ENCODE measurements at regions not wholly inside any gene's neighbourhood (a gene's known extent, or its start where the extent isn't known, plus 50 kb on each side); places are given as distances from the start of the nearest gene placed in this dataset.

DNA sequence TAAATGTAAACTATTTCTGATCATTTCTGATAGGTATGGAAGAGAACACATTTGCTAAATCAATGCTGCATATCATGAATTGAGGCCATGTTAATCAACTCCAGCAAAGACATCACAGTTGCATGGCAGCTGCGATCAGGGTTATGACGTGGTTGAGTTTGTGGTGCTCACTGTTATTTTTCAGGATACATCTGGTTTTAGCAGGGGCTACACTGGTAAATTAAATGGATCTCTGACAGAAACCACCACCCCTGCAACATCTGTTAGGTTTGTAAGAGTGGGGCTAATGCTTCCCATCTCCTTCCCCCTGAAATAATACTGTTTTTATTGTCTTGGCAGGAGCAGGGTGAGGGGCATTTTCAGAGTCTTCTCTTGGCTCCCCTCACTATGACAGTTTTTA is 444.4 kb upstream of the ZNF507 start:
- no peaks in the 10 kb centered on the region for H3K79me2 ChIP-seq (ENCODE audit: control insufficient read depth, insufficient read depth, low read length, unreplicated experiment)
- no peak overlapping the region for H3K4me3 ChIP-seq (ENCODE audit: low read depth, low read length)
- no peak overlapping the region for H2AFZ ChIP-seq (ENCODE audit: low read length, unreplicated experiment)
- no peaks in the 10 kb centered on the region for H3K36me3 ChIP-seq (ENCODE audit: insufficient read depth, low read length)
- no peak overlapping the region for H3K27ac ChIP-seq (ENCODE audit: low read depth, low read length)
- no peaks in the 10 kb centered on the region for H3K27me3 ChIP-seq (ENCODE audit: insufficient read depth, low read length)
- H3K4me1 ChIP-seq (ENCODE audit: control insufficient read depth, insufficient read depth, low read length, unreplicated experiment) = no peaks in the 10 kb centered on the region

DNA sequence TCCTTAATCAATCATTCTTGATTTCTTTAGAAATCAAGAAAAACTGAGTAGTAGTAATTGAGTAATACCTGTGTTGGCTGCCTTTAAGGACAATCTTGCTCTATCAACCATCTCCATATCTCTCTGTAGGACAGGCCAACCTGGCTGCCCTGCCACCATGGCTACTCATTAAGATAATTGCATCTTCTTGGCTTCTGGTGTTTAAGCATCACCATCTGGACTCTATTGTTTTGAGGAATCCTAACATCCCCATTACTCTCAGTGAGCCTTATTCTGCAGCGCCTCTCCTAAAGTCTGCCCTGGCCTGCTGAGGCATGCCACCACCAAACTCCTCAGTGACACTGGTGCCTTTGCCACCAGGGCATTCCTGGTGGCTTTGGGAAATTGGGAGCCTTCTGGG is 442.6 kb upstream of the ZNF507 start:
- H3K4me1 ChIP-seq (ENCODE audit: control insufficient read depth, insufficient read depth, low read length, unreplicated experiment) = no peaks in the 10 kb centered on the region
- no peak overlapping the region for H3K27ac ChIP-seq (ENCODE audit: low read depth, low read length)
- no peak overlapping the region for H2AFZ ChIP-seq (ENCODE audit: low read length, unreplicated experiment)
- H3K27me3 ChIP-seq (ENCODE audit: insufficient read depth, low read length) = no peaks in the 10 kb centered on the region
- H3K36me3 ChIP-seq (ENCODE audit: insufficient read depth, low read length) = no peaks in the 10 kb centered on the region
- no peaks in the 10 kb centered on the region for H3K79me2 ChIP-seq (ENCODE audit: control insufficient read depth, insufficient read depth, low read length, unreplicated experiment)
- H3K4me3 ChIP-seq (ENCODE audit: low read depth, low read length) = no peak overlapping the region

DNA sequence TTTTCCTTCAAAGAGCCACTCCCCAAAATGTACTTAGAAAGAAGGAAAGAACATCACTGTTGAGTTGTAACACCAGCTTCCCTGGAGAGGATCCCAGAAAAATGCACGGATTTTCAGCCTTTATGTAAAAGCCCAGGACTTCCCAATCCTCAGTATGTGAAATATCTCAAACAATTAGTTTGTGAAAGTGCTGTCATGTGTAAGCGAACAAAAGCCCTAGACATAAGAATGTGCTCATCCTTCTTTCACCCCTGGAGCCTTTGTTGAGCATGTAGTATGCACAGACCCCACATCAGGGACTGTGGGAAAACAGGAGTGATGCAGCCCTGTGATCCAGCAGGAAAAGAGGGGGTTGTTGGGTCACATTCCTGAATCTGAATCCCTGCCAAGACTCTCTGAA is 441.4 kb upstream of the ZNF507 start:
- no peaks in the 10 kb centered on the region for H3K27me3 ChIP-seq (ENCODE audit: insufficient read depth, low read length)
- no peak overlapping the region for H3K4me3 ChIP-seq (ENCODE audit: low read depth, low read length)
- no peaks in the 10 kb centered on the region for H3K36me3 ChIP-seq (ENCODE audit: insufficient read depth, low read length)
- H2AFZ ChIP-seq (ENCODE audit: low read length, unreplicated experiment) = no peak overlapping the region
- no peaks in the 10 kb centered on the region for H3K4me1 ChIP-seq (ENCODE audit: control insufficient read depth, insufficient read depth, low read length, unreplicated experiment)
- H3K27ac ChIP-seq (ENCODE audit: low read depth, low read length) = no peak overlapping the region
- no peaks in the 10 kb centered on the region for H3K79me2 ChIP-seq (ENCODE audit: control insufficient read depth, insufficient read depth, low read length, unreplicated experiment)

DNA sequence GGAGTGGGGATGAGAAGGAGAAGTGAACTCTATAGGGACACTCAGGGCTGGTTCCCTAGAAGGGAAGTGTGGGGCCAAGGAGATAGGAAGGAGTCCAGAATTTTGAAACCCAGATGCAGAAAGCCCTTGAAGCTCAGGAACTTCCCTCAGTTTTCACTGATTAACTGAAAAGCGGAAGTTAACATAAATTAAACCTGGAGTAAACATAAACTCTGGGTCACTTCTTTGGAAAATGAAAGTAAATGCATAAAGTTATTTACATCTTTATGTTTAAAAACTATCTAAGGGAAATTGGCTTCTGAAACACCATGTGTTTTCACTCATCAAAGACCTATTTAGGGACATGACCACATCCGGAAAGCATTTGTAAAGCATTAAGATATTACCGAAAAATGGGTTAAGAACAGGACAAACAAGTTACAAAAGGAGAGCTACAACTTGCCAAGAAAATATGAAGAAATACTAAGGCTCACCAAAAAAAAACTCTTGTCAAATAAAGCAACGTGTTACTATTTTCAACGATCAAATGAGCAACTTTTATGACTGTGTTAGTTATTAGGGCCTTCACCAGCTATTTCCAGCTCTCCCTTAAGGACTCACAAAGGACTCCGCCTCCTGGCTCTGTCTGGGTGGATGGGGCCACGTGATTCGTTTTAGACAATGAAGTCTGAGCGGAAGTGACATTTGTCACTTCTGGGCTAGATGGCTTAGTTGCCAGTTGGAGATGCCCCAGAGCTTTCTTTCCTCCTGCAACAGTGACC is 439.1 kb upstream of the ZNF507 start:
- H3K27ac ChIP-seq (ENCODE audit: low read depth, low read length) = no peak overlapping the region
- H2AFZ ChIP-seq (ENCODE audit: low read length, unreplicated experiment) = no peak overlapping the region
- H3K4me3 ChIP-seq (ENCODE audit: low read depth, low read length) = no peak overlapping the region
- H3K36me3 ChIP-seq (ENCODE audit: insufficient read depth, low read length) = no peaks in the 10 kb centered on the region
- no peaks in the 10 kb centered on the region for H3K27me3 ChIP-seq (ENCODE audit: insufficient read depth, low read length)
- no peaks in the 10 kb centered on the region for H3K79me2 ChIP-seq (ENCODE audit: control insufficient read depth, insufficient read depth, low read length, unreplicated experiment)
- H3K4me1 ChIP-seq (ENCODE audit: control insufficient read depth, insufficient read depth, low read length, unreplicated experiment) = no peaks in the 10 kb centered on the region

DNA sequence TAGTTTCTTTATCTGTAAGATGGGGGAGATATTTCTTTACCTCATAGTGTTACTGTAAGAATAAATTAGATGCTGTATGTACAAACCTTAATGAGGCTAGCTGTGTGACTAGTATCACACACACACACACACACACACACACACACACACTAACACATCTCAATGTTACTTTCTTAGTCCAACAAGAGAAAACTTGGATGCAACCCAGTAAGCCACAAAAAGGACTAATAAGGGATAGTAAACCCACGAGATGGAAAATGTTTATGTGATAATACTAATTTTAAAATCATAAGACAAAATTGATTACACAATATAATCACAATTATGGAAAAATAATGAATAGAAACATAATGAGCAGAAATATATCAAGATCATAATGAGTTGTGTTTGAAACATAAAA is 437.7 kb upstream of the ZNF507 start:
- H3K79me2 ChIP-seq (ENCODE audit: control insufficient read depth, insufficient read depth, low read length, unreplicated experiment) = no peaks in the 10 kb centered on the region
- no peaks in the 10 kb centered on the region for H3K4me1 ChIP-seq (ENCODE audit: control insufficient read depth, insufficient read depth, low read length, unreplicated experiment)
- no peak overlapping the region for H3K4me3 ChIP-seq (ENCODE audit: low read depth, low read length)
- H2AFZ ChIP-seq (ENCODE audit: low read length, unreplicated experiment) = no peak overlapping the region
- no peaks in the 10 kb centered on the region for H3K36me3 ChIP-seq (ENCODE audit: insufficient read depth, low read length)
- no peak overlapping the region for H3K27ac ChIP-seq (ENCODE audit: low read depth, low read length)
- no peaks in the 10 kb centered on the region for H3K27me3 ChIP-seq (ENCODE audit: insufficient read depth, low read length)

DNA sequence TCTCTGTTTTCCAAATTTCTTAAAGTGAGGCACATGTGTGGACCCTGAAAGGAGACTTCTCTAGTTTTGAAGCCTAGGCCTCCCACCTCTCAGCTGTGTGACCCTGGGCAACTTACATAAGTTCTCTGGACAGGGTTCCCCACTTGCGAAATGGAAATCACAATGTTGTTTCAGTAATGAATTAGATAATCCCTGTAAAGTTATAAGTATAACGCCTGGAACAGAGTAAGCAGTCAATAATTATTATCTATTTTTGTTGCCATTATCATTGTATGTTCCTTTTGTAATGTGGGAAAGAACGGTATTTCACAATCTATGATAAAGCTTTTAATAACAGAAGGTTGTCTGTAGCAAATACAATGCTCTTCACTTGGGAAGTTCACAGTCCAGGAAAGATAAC is 437.3 kb upstream of the ZNF507 start:
- no peak overlapping the region for H3K4me3 ChIP-seq (ENCODE audit: low read depth, low read length)
- no peak overlapping the region for H3K27ac ChIP-seq (ENCODE audit: low read depth, low read length)
- H3K4me1 ChIP-seq (ENCODE audit: control insufficient read depth, insufficient read depth, low read length, unreplicated experiment) = no peaks in the 10 kb centered on the region
- no peaks in the 10 kb centered on the region for H3K79me2 ChIP-seq (ENCODE audit: control insufficient read depth, insufficient read depth, low read length, unreplicated experiment)
- no peaks in the 10 kb centered on the region for H3K27me3 ChIP-seq (ENCODE audit: insufficient read depth, low read length)
- no peaks in the 10 kb centered on the region for H3K36me3 ChIP-seq (ENCODE audit: insufficient read depth, low read length)
- H2AFZ ChIP-seq (ENCODE audit: low read length, unreplicated experiment) = no peak overlapping the region

DNA sequence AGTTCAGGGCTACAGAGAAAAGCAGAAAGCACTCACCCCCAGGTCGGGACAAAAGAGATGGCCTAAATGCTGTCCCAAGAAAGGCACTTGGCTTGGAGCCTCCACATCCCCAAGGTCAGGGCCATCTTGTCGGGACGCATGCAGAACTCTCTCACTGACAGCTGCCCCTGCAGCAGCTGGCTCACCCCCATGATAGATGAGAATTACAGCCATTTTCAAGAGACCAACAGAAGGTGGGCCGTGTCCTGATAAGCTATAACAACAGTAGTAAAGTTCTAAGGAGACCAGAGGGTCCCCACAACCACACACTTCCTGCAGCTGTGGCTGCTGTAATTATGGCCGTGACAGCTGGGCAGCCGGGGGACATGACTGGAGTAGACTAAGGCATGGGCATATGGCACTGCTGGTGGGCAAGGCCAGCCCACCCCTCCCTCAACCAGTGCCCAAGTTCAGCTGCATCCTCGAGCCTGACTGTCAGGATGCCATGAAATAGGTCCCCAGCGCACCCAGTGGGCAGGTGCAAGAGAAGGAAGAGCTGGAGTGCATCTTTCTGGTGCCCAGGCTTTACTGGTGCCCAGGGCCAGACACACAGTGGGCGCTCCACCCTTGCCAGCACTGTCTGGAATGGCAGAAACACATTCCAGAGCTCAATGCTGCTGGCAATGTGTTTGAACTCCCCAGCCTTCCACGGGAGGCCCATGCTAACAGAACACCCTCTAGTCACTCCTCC is 436.7 kb upstream of the ZNF507 start:
- no peak overlapping the region for H3K4me3 ChIP-seq (ENCODE audit: low read depth, low read length)
- H3K36me3 ChIP-seq (ENCODE audit: insufficient read depth, low read length) = no peaks in the 10 kb centered on the region
- H3K27ac ChIP-seq (ENCODE audit: low read depth, low read length) = no peak overlapping the region
- no peaks in the 10 kb centered on the region for H3K79me2 ChIP-seq (ENCODE audit: control insufficient read depth, insufficient read depth, low read length, unreplicated experiment)
- no peak overlapping the region for H2AFZ ChIP-seq (ENCODE audit: low read length, unreplicated experiment)
- H3K27me3 ChIP-seq (ENCODE audit: insufficient read depth, low read length) = no peaks in the 10 kb centered on the region
- no peaks in the 10 kb centered on the region for H3K4me1 ChIP-seq (ENCODE audit: control insufficient read depth, insufficient read depth, low read length, unreplicated experiment)

DNA sequence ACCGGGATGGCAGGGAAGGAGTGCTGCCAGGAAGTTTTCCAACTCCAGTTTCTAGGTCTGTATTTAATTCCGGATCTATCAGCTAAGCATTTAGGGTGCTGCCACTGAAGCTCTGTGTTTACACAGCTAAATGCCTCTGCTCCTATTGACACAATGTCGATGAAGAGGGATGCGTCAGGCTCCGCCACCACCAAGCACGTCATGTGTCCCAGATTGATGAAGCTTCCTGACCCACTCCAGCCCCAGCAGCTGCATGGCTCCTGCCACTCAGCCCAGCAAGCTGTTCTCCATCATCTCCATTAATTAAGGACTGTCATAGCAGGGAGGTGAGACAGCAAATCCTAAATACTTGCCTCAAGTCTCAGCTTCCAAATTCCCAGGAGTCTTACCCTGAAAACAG is 435.2 kb upstream of the ZNF507 start:
- no peak overlapping the region for H3K27ac ChIP-seq (ENCODE audit: low read depth, low read length)
- no peaks in the 10 kb centered on the region for H3K27me3 ChIP-seq (ENCODE audit: insufficient read depth, low read length)
- H3K36me3 ChIP-seq (ENCODE audit: insufficient read depth, low read length) = no peaks in the 10 kb centered on the region
- H3K4me3 ChIP-seq (ENCODE audit: low read depth, low read length) = no peak overlapping the region
- no peak overlapping the region for H2AFZ ChIP-seq (ENCODE audit: low read length, unreplicated experiment)
- H3K79me2 ChIP-seq (ENCODE audit: control insufficient read depth, insufficient read depth, low read length, unreplicated experiment) = no peaks in the 10 kb centered on the region
- no peaks in the 10 kb centered on the region for H3K4me1 ChIP-seq (ENCODE audit: control insufficient read depth, insufficient read depth, low read length, unreplicated experiment)

DNA sequence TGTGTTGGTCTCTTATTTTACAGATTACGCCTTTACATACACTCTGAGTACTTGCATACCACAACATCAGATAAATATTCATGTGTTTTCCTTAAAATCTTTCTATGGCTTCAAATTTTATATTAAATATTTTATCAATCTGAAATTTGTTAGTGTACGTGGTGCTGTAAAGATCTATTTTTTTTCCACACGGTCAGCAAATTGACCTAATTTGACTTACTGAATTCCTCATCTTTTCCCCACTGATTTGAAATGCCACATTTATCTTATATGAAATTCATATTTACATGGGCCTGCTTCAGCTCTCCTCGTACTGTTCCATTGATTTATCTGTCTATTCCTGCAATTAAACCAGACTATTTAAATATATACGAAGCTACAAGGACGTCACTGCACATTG is 433.8 kb upstream of the ZNF507 start:
- no peaks in the 10 kb centered on the region for H3K27me3 ChIP-seq (ENCODE audit: insufficient read depth, low read length)
- H3K79me2 ChIP-seq (ENCODE audit: control insufficient read depth, insufficient read depth, low read length, unreplicated experiment) = no peaks in the 10 kb centered on the region
- no peaks in the 10 kb centered on the region for H3K36me3 ChIP-seq (ENCODE audit: insufficient read depth, low read length)
- H3K4me3 ChIP-seq (ENCODE audit: low read depth, low read length) = no peak overlapping the region
- no peaks in the 10 kb centered on the region for H3K4me1 ChIP-seq (ENCODE audit: control insufficient read depth, insufficient read depth, low read length, unreplicated experiment)
- no peak overlapping the region for H2AFZ ChIP-seq (ENCODE audit: low read length, unreplicated experiment)
- H3K27ac ChIP-seq (ENCODE audit: low read depth, low read length) = no peak overlapping the region

DNA sequence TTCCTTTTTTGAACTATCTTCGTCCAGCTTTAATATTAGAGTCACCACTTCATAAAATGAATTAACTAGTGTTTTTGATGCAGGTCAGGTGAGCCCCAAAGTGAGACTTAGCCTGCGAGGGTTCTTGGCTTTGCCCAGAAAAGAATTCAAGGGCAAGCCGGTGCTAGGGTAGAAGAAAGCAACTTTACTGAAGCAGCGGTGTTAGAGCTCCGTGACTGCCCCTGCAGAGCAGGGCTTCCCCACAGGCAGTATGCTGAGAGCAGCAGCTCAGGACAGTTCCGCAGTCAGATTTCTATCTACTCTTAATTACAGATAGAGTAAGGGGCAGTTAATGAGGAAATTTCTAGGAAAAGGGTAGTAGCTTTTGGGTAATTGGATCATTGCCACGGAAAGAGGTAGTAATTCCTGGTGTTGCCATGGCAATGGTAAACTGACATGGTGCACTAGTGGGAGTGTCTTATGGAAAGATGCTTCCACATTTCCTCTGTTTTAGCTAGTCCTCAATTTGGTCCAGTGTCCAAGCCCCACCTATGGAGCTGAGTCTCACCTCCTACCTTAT is 432.2 kb upstream of the ZNF507 start:
- Histone ChIP-seq H3K36me3 (ENCODE audit: insufficient read depth, low read length) (no peaks in the 10 kb centered on the region), H3K79me2 (ENCODE audit: control insufficient read depth, insufficient read depth, low read length, unreplicated experiment) (no peaks in the 10 kb centered on the region), H3K27me3 (ENCODE audit: insufficient read depth, low read length) (no peaks in the 10 kb centered on the region), H3K27ac (ENCODE audit: low read depth, low read length) (no peak overlapping the region), H3K4me3 (ENCODE audit: low read depth, low read length) (no peak overlapping the region), H3K4me1 (ENCODE audit: control insufficient read depth, insufficient read depth, low read length, unreplicated experiment) (no peaks in the 10 kb centered on the region), H2AFZ (ENCODE audit: low read length, unreplicated experiment) (no peak overlapping the region)

DNA sequence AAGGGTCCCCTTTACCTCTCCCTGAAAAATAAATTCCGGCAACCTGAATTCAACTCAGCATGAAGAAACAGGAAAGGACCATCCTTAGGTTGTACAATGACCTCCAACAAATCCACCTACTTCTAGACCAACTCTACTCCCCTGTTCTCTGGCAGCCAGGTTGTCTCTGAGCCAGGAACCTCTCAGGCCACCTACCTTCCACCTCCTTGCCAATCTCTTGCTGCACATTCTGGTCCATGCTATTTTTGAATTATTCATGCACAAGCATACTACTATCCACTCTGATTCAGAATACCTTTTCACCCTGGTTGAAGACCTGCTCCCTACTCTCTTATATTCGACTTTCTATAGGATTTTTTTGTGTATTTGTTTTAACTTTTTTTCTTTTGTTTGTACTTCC is 415.0 kb upstream of the ZNF507 start:
- no peaks in the 10 kb centered on the region for H3K79me2 ChIP-seq (ENCODE audit: control insufficient read depth, insufficient read depth, low read length, unreplicated experiment)
- no peak overlapping the region for H3K4me3 ChIP-seq (ENCODE audit: low read depth, low read length)
- no peaks in the 10 kb centered on the region for H3K4me1 ChIP-seq (ENCODE audit: control insufficient read depth, insufficient read depth, low read length, unreplicated experiment)
- H3K27ac ChIP-seq (ENCODE audit: low read depth, low read length) = no peak overlapping the region
- H2AFZ ChIP-seq (ENCODE audit: low read length, unreplicated experiment) = no peak overlapping the region
- H3K27me3 ChIP-seq (ENCODE audit: insufficient read depth, low read length) = no peaks in the 10 kb centered on the region
- no peaks in the 10 kb centered on the region for H3K36me3 ChIP-seq (ENCODE audit: insufficient read depth, low read length)

Measured in ACC112 (cell line).